ENCODE measurements at regions not wholly inside any gene's neighbourhood (a gene's known extent, or its start where the extent isn't known, plus 50 kb on each side); places are given as distances from the start of the nearest gene placed in this dataset.

- H3K36me3 ChIP-seq (ENCODE audit: low read depth, missing control alignments): no peaks in the 10 kb centered on the region
- no peak for DNase-seq
- intact Hi-C loops (cut with DNase I; ENCODE audit: low total_unique reads): no loop called here
- no peaks in the 10 kb centered on the region for H3K9me3 ChIP-seq
- H3K4me3 ChIP-seq: no peak overlapping the region
- H3K4me1 ChIP-seq: no peaks in the 10 kb centered on the region
- no peak overlapping the region for H3K27ac ChIP-seq
- no peaks in the 10 kb centered on the region for H3K27me3 ChIP-seq
- 49% methylated on average over 2 of the region's 2 CpGs for WGBS, 2 donors
- TF ChIP-seq POLR2A (IDR thresholded peaks at IDR 0.05) (no peak), CTCF (IDR thresholded peaks at IDR 0.05) (no peak)
These were observed 61.9 kb upstream of the ELL2 start for GRCh38 chr5:96023518-96023917.

GRCh38 chr5:96022971-96023370 is 61.3 kb upstream of the ELL2 start:
- no peaks in the 10 kb centered on the region for H3K36me3 ChIP-seq (ENCODE audit: low read depth, missing control alignments)
- no peaks in the 10 kb centered on the region for H3K4me1 ChIP-seq
- no peak for DNase-seq
- intact Hi-C loops (cut with DNase I; ENCODE audit: low total_unique reads): no loop called here
- TF ChIP-seq POLR2A (IDR thresholded peaks at IDR 0.05) (no peak), CTCF (IDR thresholded peaks at IDR 0.05) (no peak)
- WGBS, 2 donors: 100% methylated on average over 1 of the region's 1 CpG
- H3K27me3 ChIP-seq: no peaks in the 10 kb centered on the region
- H3K4me3 ChIP-seq: no peak overlapping the region
- no peak overlapping the region for H3K27ac ChIP-seq
- no peaks in the 10 kb centered on the region for H3K9me3 ChIP-seq

GRCh38 chr5:96017951-96018350 is 56.3 kb upstream of the ELL2 start:
- Histone ChIP-seq H3K9me3 (no peaks in the 10 kb centered on the region), H3K4me1 (no peaks in the 10 kb centered on the region), H3K27me3 (no peaks in the 10 kb centered on the region), H3K27ac (no peak overlapping the region), H3K36me3 (ENCODE audit: low read depth, missing control alignments) (no peaks in the 10 kb centered on the region), H3K4me3 (no peak overlapping the region)
- DNase-seq: no peak
- WGBS, 2 donors: 76 to 85% methylated on average over 1 of the region's 1 CpG
- TF ChIP-seq POLR2A (IDR thresholded peaks at IDR 0.05) (no peak), CTCF (IDR thresholded peaks at IDR 0.05) (no peak)
- intact Hi-C loops (cut with DNase I; ENCODE audit: low total_unique reads): no loop called here

GRCh38 chr5:96016216-96016615 is 54.6 kb upstream of the ELL2 start:
- no peak for DNase-seq
- Histone ChIP-seq H3K27me3 (no peaks in the 10 kb centered on the region), H3K4me3 (no peak overlapping the region), H3K9me3 (no peaks in the 10 kb centered on the region), H3K4me1 (no peaks in the 10 kb centered on the region), H3K36me3 (ENCODE audit: low read depth, missing control alignments) (no peaks in the 10 kb centered on the region), H3K27ac (no peak overlapping the region)
- 87 to 91% methylated on average over 2 of the region's 2 CpGs for WGBS, 2 donors
- intact Hi-C loops (cut with DNase I; ENCODE audit: low total_unique reads): no loop called here
- TF ChIP-seq CTCF (IDR thresholded peaks at IDR 0.05) (no peak), POLR2A (IDR thresholded peaks at IDR 0.05) (no peak)

- Histone ChIP-seq H3K27me3 (no peaks in the 10 kb centered on the region), H3K9me3 (no peaks in the 10 kb centered on the region), H3K27ac (no peak overlapping the region), H3K36me3 (ENCODE audit: low read depth, missing control alignments) (no peaks in the 10 kb centered on the region), H3K4me3 (no peak overlapping the region), H3K4me1 (no peaks in the 10 kb centered on the region)
- no peak for TF ChIP-seq POLR2A (IDR thresholded peaks at IDR 0.05)
- TF ChIP-seq CTCF (IDR thresholded peaks at IDR 0.05): no peak
- 88 to 100% methylated on average over 1 of the region's 1 CpG for WGBS, 2 donors
- no peak for DNase-seq
- intact Hi-C loops (cut with DNase I; ENCODE audit: low total_unique reads): no loop called here
These were observed 54.1 kb upstream of the ELL2 start for GRCh38 chr5:96015709-96016108.
